Endothelial cell of umbilical vein (primary cell): ENCODE measurements at regions not wholly inside any gene's neighbourhood (a gene's known extent, or its start where the extent isn't known, plus 50 kb on each side); places are given as distances from the start of the nearest gene placed in this dataset.

Experiments used
- BruUV-seq: library from RNA; stranded (reverse); fragments of 400-500 nt; replicated peaks from 2 replicates; lab custom pipeline; 2021; lab: Mats Ljungman, UMichigan
- CTCF ChIA-PET: fragments of 300-600, 350-600 bp; sonication (Branson Sonifier 250); formaldehyde crosslinking; loops from one replicate; lab custom pipeline; 2021; ENCODE audit warnings: antibody characterized with exemption, inconsistent platforms; lab: Charles Lee
- POLR2A ChIA-PET: fragments of 300-600, 350-600 bp; sonication (Branson Sonifier 250); formaldehyde crosslinking; loops from one replicate; lab custom pipeline; 2021; ENCODE audit warnings: antibody characterized with exemption, inconsistent platforms; lab: Charles Lee
- DNase-seq: peaks from one replicate; pipeline ENCODE4 v3.0.0-alpha.2; 2011; ENCODE audit warnings: low read depth, low spot score
- FAIRE-seq: peaks from 2 replicates; lab custom pipeline; 2011; peaks lifted over from hg19 to GRCh38; lab: Jason Lieb, UNC
- H2AFZ ChIP-seq: 2 replicates; pipeline ENCODE4 v1.6.0; 2012; ENCODE audit warnings: low read depth, low read length, control low read depth, inconsistent platforms
- H3K27ac ChIP-seq: 2 replicates; pipeline ENCODE4 v1.5.1; 2011; ENCODE audit warnings: low read depth, mild to moderate bottlenecking, control low read depth, low read length, moderate library complexity; ENCODE audit not compliant: insufficient read depth
- H3K27me3 ChIP-seq, 2 experiments: 2 replicates each; pipeline versions ENCODE4 v1.6.0 to v1.6.1; 2011; ENCODE audit warnings: low read length in 2 of 2, mixed read lengths in 1 of 2; ENCODE audit not compliant: control insufficient read depth in 2 of 2, insufficient read depth in 2 of 2
- H3K36me3 ChIP-seq, 2 experiments: 2 replicates in 1 of 2; 3 replicates in 1 of 2; pipeline ENCODE4 v1.5.1; 2011; ENCODE audit warnings: low read length in 2 of 2, mild to moderate bottlenecking in 1 of 2, moderate library complexity in 1 of 2; ENCODE audit not compliant: control insufficient read depth in 2 of 2, insufficient read depth in 2 of 2; ENCODE audit errors: extremely low read depth in 1 of 2
- H3K4me1 ChIP-seq: 3 replicates; pipeline ENCODE4 v1.5.1; 2011; ENCODE audit warnings: mild to moderate bottlenecking, low read length; ENCODE audit not compliant: control insufficient read depth, insufficient read depth; ENCODE audit errors: extremely low read depth
- H3K4me2 ChIP-seq: 2 replicates; pipeline ENCODE4 v1.6.1; 2011; ENCODE audit warnings: low read length, control low read depth, mixed read lengths; ENCODE audit not compliant: insufficient read depth
- H3K4me3 ChIP-seq, 3 experiments: fragments of 200-600 bp in 1 of 3; sonication (generic), shearing (Covaris generic) in 1 of 3; replicated peaks in 1 of 3; 2 replicates each; pipeline ENCODE4 v1.5.1; 2011 to 2016; ENCODE audit warnings: control low read depth in 3 of 3, low read length in 3 of 3, mild to moderate bottlenecking in 2 of 3, inconsistent platforms in 1 of 3, low read depth in 1 of 3, moderate library complexity in 1 of 3; ENCODE audit not compliant: insufficient read depth in 1 of 3
- H3K79me2 ChIP-seq: 2 replicates; pipeline ENCODE4 v1.6.0; 2012; ENCODE audit warnings: low read length, inconsistent platforms; ENCODE audit not compliant: control insufficient read depth, insufficient read depth
- H3K9ac ChIP-seq: replicated peaks from 2 replicates; pipeline ENCODE3; 2011; ENCODE audit warnings: low read length, control low read depth; ENCODE audit not compliant: insufficient read depth; ENCODE audit errors: extremely low read depth
- H3K9me1 ChIP-seq: replicated peaks from 3 replicates; pipeline ENCODE4 v1.6.0; 2011; ENCODE audit warnings: mild to moderate bottlenecking, low read length; ENCODE audit not compliant: control insufficient read depth, insufficient read depth; ENCODE audit errors: extremely low read depth
- H3K9me3 ChIP-seq: replicated peaks from 2 replicates; pipeline ENCODE4 v1.5.1; 2012; ENCODE audit warnings: low read length, inconsistent platforms; ENCODE audit not compliant: control insufficient read depth, insufficient read depth
- H4K20me1 ChIP-seq: replicated peaks from 2 replicates; pipeline ENCODE3; 2011; ENCODE audit warnings: mild to moderate bottlenecking, low read length; ENCODE audit not compliant: control insufficient read depth, insufficient read depth; ENCODE audit errors: extremely low read depth
- EZH2 ChIP-seq: IDR thresholded peaks from 2 replicates; pipeline ENCODE4 v1.6.1; 2012; ENCODE audit warnings: borderline replicate concordance, low read depth, mild to moderate bottlenecking, moderate library complexity, low read length, inconsistent platforms; ENCODE audit not compliant: severe bottlenecking
- FOS ChIP-seq: IDR thresholded peaks from 2 replicates; pipeline ENCODE4 v1.6.1; 2011; ENCODE audit warnings: mild to moderate bottlenecking, low read length, moderate library complexity, borderline replicate concordance; ENCODE audit not compliant: insufficient read depth
- GATA2 ChIP-seq: IDR thresholded peaks from 2 replicates; pipeline ENCODE4 v1.7.0; 2011; ENCODE audit warnings: low read depth, mild to moderate bottlenecking, moderate library complexity, mixed read lengths, low read length; ENCODE audit not compliant: insufficient read length, insufficient read depth
- JUN ChIP-seq: IDR thresholded peaks from 2 replicates; pipeline ENCODE4 v1.6.1; 2011; ENCODE audit warnings: borderline replicate concordance, low read depth; ENCODE audit not compliant: insufficient read length, insufficient read depth
- MAX ChIP-seq: IDR thresholded peaks from 2 replicates; pipeline ENCODE4 v1.6.1; 2011; ENCODE audit not compliant: insufficient read depth, insufficient read length
- MYC ChIP-seq: IDR thresholded peaks from one replicate; pipeline ENCODE4 v1.6.1; 2011; ENCODE audit warnings: mild to moderate bottlenecking, low read depth, low read length
- POLR2A ChIP-seq: IDR thresholded peaks from 2 replicates; pipeline ENCODE4 v1.6.1; 2012; ENCODE audit warnings: low read depth, mild to moderate bottlenecking, control low read depth, low read length
- POLR2AphosphoS5 ChIP-seq: IDR thresholded peaks from 2 replicates; pipeline ENCODE4 v1.6.1; 2012; ENCODE audit warnings: low read depth, mild to moderate bottlenecking, control low read depth, low read length, moderate library complexity; ENCODE audit not compliant: insufficient read depth
- dilution Hi-C: fragments of 300-500 bp; cut with MboI; formaldehyde crosslinking; loops from one replicate; pipeline ENCODE4 v1.15.0; 2019; ENCODE audit warnings: low sequenced_read_pairs; ENCODE audit not compliant: extremely low pct_ligation_motif_present
- intact Hi-C: fragments of 100-400 bp; cut with micrococcal nuclease; formaldehyde crosslinking; loops from one replicate; pipeline ENCODE4 v1.10.0; 2022
- TF ChIP-seq, protein P1 (sequence below), 2 donors: IDR thresholded peaks; 1 replicate in 1 of 2; 2 replicates in 1 of 2; pipeline ENCODE4 v1.5.1; 2011; ENCODE audit warnings: low read length in 2 of 2, mild to moderate bottlenecking in 2 of 2, moderate library complexity in 2 of 2, control low read depth in 1 of 2, inconsistent platforms in 1 of 2, low read depth in 1 of 2; ENCODE audit not compliant: insufficient read depth in 1 of 2; ENCODE audit errors: extremely low read depth in 1 of 2

DNA sequence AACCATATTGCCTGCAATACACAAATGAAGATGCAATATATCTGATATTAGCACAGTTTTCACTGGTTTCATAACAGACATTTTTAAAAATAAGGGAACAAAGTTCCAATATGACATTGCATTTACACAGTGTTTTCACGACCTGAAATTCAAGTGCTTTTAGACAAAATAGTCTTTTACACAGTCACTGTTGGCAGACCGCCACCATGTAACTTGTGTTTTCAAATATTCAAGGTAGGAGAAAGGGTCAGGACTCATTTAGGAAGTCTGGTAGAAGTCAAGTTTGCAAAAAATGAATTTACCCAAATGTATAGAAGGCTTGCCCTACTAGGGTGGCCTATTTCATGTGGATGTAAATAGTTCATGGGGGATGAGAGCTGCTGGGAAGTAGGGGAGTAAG, 98.1 kb upstream of the TAS2R1 start:
- FAIRE-seq (no peak), DNase-seq (no peak)
- BruUV-seq = no TSS peak
- Histone ChIP-seq H3K9me3 (peaks cover 6% of the 10 kb centered on the region), H3K79me2 (no peaks in the 10 kb centered on the region), H3K4me2 (no peak overlapping the region), H3K36me3 (no peaks in the 10 kb centered on the region), H2AFZ (no peak overlapping the region), H3K27me3 (no peaks in the 10 kb centered on the region), H3K4me1 (no peaks in the 10 kb centered on the region), H3K9me1 (no peaks in the 10 kb centered on the region), H3K9ac (no peak overlapping the region), H4K20me1 (no peaks in the 10 kb centered on the region), H3K27ac (no peak overlapping the region), H3K4me3 (no peak overlapping the region)
- intact Hi-C loops = no loop called here
- POLR2A ChIA-PET = no interaction called here
- CTCF ChIA-PET = no interaction called here
- dilution Hi-C loops = no loop called here
- TF ChIP-seq MAX (no peak), FOS (no peak), MYC (no peak), GATA2 (no peak), POLR2A (no peak), JUN (no peak), POLR2AphosphoS5 (no peak), EZH2 (no peak)
- TF ChIP-seq, protein P1, sequence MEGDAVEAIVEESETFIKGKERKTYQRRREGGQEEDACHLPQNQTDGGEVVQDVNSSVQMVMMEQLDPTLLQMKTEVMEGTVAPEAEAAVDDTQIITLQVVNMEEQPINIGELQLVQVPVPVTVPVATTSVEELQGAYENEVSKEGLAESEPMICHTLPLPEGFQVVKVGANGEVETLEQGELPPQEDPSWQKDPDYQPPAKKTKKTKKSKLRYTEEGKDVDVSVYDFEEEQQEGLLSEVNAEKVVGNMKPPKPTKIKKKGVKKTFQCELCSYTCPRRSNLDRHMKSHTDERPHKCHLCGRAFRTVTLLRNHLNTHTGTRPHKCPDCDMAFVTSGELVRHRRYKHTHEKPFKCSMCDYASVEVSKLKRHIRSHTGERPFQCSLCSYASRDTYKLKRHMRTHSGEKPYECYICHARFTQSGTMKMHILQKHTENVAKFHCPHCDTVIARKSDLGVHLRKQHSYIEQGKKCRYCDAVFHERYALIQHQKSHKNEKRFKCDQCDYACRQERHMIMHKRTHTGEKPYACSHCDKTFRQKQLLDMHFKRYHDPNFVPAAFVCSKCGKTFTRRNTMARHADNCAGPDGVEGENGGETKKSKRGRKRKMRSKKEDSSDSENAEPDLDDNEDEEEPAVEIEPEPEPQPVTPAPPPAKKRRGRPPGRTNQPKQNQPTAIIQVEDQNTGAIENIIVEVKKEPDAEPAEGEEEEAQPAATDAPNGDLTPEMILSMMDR (IDR thresholded peaks at IDR 0.05; ENCODE audit: extremely low read depth in 1 of 2, insufficient read depth in 1 of 2, low read depth in 1 of 2, low read length in 2 of 2) = no peak
